ENCODE measurements at regions not wholly inside any gene's neighbourhood (a gene's known extent, or its start where the extent isn't known, plus 50 kb on each side); places are given as distances from the start of the nearest gene placed in this dataset.

DNA sequence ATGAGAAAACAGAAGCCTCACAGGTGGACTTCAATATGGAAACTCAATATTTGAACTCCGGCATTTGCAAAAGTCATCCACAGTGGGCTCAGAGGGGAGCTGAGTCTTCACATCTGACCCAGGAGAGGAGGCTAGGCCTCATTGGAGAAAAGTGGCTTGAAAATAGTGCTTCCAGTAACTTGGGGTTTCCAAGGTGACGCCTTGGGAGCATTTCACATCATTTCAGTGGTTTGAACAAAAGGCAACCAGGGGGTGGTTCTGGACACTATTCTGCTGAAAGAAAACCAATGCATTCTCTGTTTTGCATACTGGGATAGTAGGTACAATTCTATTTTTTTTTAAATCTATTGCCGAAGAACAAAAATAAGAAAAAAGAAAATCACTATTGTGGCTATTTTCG is 599.2 kb upstream of the POM121L12 start:
- H3K9me3 ChIP-seq: no peaks in the 10 kb centered on the region
- TF ChIP-seq POLR2A (IDR thresholded peaks at IDR 0.05): no peak
- no peak for TF ChIP-seq POLR2AphosphoS5 (IDR thresholded peaks at IDR 0.05)
- TF ChIP-seq, protein P1, sequence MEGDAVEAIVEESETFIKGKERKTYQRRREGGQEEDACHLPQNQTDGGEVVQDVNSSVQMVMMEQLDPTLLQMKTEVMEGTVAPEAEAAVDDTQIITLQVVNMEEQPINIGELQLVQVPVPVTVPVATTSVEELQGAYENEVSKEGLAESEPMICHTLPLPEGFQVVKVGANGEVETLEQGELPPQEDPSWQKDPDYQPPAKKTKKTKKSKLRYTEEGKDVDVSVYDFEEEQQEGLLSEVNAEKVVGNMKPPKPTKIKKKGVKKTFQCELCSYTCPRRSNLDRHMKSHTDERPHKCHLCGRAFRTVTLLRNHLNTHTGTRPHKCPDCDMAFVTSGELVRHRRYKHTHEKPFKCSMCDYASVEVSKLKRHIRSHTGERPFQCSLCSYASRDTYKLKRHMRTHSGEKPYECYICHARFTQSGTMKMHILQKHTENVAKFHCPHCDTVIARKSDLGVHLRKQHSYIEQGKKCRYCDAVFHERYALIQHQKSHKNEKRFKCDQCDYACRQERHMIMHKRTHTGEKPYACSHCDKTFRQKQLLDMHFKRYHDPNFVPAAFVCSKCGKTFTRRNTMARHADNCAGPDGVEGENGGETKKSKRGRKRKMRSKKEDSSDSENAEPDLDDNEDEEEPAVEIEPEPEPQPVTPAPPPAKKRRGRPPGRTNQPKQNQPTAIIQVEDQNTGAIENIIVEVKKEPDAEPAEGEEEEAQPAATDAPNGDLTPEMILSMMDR (IDR thresholded peaks at IDR 0.05): no peak
- no peak overlapping the region for H3K4me3 ChIP-seq
- H3K36me3 ChIP-seq: no peaks in the 10 kb centered on the region
- H3K27me3 ChIP-seq: no peaks in the 10 kb centered on the region
- intact Hi-C loops (cut with DNase I; ENCODE audit: low total_unique reads): no loop called here
- H3K4me1 ChIP-seq: no peaks in the 10 kb centered on the region
- H3K27ac ChIP-seq: no peak overlapping the region
- DNase-seq (ENCODE audit: low spot score in 2 of 2): no peak

DNA sequence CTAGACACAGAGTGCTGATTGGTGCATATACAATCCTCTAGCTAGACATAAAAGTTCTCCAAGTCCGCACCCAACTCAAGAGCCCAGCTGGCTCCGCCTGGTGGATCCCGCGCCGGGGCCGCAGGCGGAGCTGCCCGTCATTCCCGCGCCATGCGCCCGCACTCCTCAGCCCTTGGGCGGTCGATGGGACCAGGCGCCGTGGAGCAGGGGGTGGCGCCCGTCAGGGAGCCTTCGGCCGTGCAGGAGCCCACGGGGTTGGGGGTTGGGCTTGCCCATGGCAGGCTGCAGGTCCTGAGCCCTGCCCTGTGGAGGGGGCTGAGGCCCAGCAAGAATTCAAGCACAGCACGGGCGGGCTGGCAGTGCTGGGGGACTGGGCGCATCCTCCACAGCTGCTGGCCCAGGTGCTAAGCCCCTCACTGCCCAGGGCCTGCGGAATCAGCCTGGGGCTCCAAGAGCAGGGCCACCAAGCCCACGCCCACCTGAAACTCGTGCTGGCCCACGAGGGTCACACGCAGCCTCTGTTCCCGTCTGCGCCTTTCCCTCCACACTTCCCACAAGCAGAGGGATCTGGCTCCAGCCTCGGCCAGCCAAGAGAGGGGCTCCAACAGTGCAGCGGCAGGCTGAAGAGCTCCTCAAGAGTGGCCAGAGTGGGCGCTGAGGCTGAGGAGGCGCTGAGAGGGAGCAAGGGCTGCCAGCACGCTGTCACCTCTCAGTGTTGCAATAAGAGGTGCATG is 604.2 kb upstream of the POM121L12 start:
- no peaks in the 10 kb centered on the region for H3K27me3 ChIP-seq
- TF ChIP-seq, protein P1 (IDR thresholded peaks at IDR 0.05): no peak
- TF ChIP-seq POLR2A (IDR thresholded peaks at IDR 0.05): no peak
- TF ChIP-seq POLR2AphosphoS5 (IDR thresholded peaks at IDR 0.05): no peak
- no peak overlapping the region for H3K4me3 ChIP-seq
- no peak for DNase-seq (ENCODE audit: low spot score in 2 of 2)
- H3K4me1 ChIP-seq: no peaks in the 10 kb centered on the region
- intact Hi-C loops (cut with DNase I; ENCODE audit: low total_unique reads): no loop called here
- peaks cover 0 to 6% of the 10 kb centered on the region in 2 donors for H3K9me3 ChIP-seq
- no peak overlapping the region for H3K27ac ChIP-seq
- no peaks in the 10 kb centered on the region for H3K36me3 ChIP-seq

DNA sequence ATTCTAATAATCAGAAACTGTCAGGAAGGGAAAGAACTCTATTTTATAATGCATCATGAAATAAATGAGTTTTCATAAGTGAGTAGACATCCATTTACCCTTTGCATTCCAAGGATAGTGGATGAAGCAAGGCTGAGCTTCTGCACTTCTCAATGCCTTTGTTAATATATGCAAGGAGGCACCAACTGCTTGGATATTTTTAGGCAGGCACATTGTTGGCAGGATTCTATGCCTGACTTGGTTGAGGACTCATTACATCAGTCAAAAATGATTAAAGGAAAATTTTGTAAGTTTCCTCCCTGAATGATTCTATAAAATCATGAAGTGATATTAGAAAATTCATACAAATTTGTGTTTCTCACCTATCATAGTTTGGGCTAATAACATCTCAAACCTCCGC is 612.2 kb upstream of the POM121L12 start:
- no peaks in the 10 kb centered on the region for H3K36me3 ChIP-seq
- H3K4me1 ChIP-seq: no peaks in the 10 kb centered on the region
- H3K27me3 ChIP-seq: no peaks in the 10 kb centered on the region
- TF ChIP-seq POLR2A (IDR thresholded peaks at IDR 0.05) (no peak), POLR2AphosphoS5 (IDR thresholded peaks at IDR 0.05) (no peak)
- TF ChIP-seq, protein P1 (IDR thresholded peaks at IDR 0.05): no peak
- no peak overlapping the region for H3K4me3 ChIP-seq
- H3K9me3 ChIP-seq: peaks cover 0 to 4% of the 10 kb centered on the region in 2 donors
- no peak for DNase-seq (ENCODE audit: low spot score in 2 of 2)
- intact Hi-C loops (cut with DNase I; ENCODE audit: low total_unique reads): no loop called here
- H3K27ac ChIP-seq: no peak overlapping the region

DNA sequence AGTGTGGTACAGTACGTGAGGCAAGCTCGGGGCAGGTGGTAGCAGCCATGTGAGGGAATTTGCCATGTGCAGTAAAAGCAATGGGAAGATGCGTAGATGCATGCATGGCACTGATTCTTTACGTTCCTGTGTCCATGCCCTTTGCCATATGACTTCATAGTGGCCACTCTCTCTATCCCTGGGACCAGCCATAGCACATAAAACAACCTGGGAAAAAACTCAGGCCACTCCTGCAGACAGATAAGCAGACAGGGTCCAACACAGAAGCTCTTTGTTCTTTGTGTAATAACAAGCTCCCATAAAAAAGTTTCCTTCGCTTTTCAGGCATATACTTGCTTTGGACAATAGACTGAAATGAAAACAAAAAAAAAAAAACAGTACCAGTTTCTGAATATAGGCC is 622.4 kb upstream of the POM121L12 start:
- TF ChIP-seq, protein P1 (IDR thresholded peaks at IDR 0.05): no peak
- TF ChIP-seq POLR2AphosphoS5 (IDR thresholded peaks at IDR 0.05) (no peak), POLR2A (IDR thresholded peaks at IDR 0.05) (no peak)
- intact Hi-C loops (cut with DNase I; ENCODE audit: low total_unique reads): no loop called here

DNA sequence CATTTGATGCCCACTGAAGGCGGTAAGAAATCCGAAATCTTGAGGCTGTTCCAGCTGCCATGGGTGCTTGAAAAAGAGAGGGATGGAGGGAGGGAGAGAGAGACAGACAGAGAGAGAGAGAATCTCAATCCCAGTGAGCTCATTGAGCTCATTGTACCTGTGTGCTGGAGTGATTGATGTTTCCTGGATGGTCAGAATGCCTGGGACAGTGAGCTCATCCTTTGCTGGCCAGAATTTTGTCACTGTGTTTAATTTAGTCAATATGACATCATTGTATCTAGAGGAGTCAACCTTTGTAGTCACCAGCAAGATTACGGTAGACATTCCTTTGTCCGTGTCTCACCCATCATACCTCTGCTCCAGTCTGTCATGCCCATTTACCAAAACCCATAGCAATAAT is 625.4 kb upstream of the POM121L12 start:
- no peak overlapping the region for H3K27ac ChIP-seq
- no peak for DNase-seq (ENCODE audit: low spot score in 2 of 2)
- H3K27me3 ChIP-seq: no peaks in the 10 kb centered on the region
- H3K9me3 ChIP-seq: no peaks in the 10 kb centered on the region
- H3K4me1 ChIP-seq: no peaks in the 10 kb centered on the region
- H3K4me3 ChIP-seq: no peak overlapping the region
- TF ChIP-seq POLR2A (IDR thresholded peaks at IDR 0.05) (no peak), POLR2AphosphoS5 (IDR thresholded peaks at IDR 0.05) (no peak)
- TF ChIP-seq, protein P1 (IDR thresholded peaks at IDR 0.05): no peak
- intact Hi-C loops (cut with DNase I; ENCODE audit: low total_unique reads): no loop called here
- H3K36me3 ChIP-seq: no peaks in the 10 kb centered on the region

More for the DNA sequence above, 622.4 kb upstream of the POM121L12 start:
- Histone ChIP-seq H3K27me3 (no peaks in the 10 kb centered on the region), H3K27ac (no peak overlapping the region), H3K36me3 (no peaks in the 10 kb centered on the region), H3K4me1 (no peaks in the 10 kb centered on the region), H3K9me3 (no peaks in the 10 kb centered on the region), H3K4me3 (no peak overlapping the region)
- DNase-seq (ENCODE audit: low spot score in 2 of 2): no peak

Data from breast epithelium (tissue), 4 donors.